ENCODE measurements at regions not wholly inside any gene's neighbourhood (a gene's known extent, or its start where the extent isn't known, plus 50 kb on each side); places are given as distances from the start of the nearest gene placed in this dataset.

DNA sequence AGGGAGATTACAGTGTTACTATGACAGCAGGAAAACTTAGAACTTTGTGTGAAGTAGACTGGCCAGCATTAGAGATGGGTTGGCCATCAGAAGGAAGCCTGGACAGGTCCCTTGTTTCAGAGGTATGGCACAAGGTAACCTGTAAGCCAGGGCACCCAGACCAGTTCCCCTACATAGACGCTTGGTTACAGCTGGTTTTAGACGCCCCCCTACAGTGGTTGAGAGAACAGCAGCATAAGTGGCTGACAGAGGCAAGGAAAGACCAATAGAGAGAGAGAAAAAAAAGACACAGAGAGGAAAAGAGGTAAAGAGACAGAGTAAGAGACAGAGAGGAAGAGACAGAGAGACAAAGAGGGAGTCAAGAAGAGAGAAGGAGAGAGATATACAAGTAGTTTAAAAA is 144.5 kb downstream of the GC start:
- DNase-seq (ENCODE audit: low read depth): no peak
- TF ChIP-seq, protein P1, sequence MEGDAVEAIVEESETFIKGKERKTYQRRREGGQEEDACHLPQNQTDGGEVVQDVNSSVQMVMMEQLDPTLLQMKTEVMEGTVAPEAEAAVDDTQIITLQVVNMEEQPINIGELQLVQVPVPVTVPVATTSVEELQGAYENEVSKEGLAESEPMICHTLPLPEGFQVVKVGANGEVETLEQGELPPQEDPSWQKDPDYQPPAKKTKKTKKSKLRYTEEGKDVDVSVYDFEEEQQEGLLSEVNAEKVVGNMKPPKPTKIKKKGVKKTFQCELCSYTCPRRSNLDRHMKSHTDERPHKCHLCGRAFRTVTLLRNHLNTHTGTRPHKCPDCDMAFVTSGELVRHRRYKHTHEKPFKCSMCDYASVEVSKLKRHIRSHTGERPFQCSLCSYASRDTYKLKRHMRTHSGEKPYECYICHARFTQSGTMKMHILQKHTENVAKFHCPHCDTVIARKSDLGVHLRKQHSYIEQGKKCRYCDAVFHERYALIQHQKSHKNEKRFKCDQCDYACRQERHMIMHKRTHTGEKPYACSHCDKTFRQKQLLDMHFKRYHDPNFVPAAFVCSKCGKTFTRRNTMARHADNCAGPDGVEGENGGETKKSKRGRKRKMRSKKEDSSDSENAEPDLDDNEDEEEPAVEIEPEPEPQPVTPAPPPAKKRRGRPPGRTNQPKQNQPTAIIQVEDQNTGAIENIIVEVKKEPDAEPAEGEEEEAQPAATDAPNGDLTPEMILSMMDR (IDR thresholded peaks at IDR 0.05; ENCODE audit: insufficient read depth, low read depth, low read length, missing control alignments): no peak
- H3K4me3 ChIP-seq (ENCODE audit: low read depth, low read length): no peak overlapping the region

DNA sequence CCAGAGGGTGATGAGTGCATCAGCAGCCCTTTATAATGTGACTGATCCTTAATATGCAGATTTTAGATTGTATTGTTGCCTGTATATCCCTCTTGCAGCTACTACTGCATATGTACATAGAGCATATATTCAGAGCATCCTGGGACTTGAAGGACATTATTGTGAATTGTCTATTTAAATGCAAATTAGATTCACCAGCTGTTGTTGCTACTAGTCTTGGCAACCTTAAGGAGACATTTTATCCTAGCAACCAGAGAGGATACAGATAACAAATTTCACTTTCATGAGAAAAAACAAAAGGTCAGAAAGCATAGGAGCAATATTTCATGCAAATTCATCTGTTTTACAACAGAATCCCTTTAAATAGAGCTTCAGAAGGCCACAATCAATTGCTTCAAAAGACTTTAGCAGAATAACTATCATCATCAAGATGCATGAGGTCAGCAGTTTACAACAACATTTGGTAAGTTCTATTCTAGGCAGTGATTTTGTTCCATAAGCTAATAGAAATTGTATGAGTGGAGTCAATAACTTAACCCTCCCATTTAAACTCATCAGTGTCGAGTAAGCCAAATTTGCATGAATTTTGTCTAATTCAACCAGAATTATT is 148.6 kb downstream of the GC start:
- DNase-seq (ENCODE audit: low read depth): no peak
- H3K4me3 ChIP-seq (ENCODE audit: low read depth, low read length): no peak overlapping the region
- TF ChIP-seq, protein P1 (IDR thresholded peaks at IDR 0.05; ENCODE audit: insufficient read depth, low read depth, low read length, missing control alignments): no peak

DNA sequence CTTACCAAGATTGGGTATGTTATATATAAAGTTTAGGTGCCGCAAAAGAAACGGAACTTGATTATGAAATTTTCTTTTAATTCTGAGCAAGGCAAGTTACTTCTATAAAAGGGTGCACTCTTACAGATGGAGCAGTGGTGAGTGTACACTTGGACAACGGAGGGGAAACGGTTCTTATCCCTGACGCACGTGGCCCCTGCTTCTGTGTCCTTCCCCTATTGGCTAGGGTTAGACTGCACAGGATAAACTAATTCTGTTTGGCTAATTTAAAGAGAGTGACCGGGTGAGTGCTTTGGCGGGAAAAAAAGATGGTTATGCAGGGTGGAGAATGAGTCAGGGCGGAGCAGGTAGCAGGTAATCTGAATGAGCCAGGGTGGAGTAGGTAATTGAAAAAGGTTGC is 149.5 kb downstream of the GC start:
- DNase-seq (ENCODE audit: low read depth): no peak
- TF ChIP-seq, protein P1 (IDR thresholded peaks at IDR 0.05; ENCODE audit: insufficient read depth, low read depth, low read length, missing control alignments): no peak
- H3K4me3 ChIP-seq (ENCODE audit: low read depth, low read length): no peak overlapping the region

DNA sequence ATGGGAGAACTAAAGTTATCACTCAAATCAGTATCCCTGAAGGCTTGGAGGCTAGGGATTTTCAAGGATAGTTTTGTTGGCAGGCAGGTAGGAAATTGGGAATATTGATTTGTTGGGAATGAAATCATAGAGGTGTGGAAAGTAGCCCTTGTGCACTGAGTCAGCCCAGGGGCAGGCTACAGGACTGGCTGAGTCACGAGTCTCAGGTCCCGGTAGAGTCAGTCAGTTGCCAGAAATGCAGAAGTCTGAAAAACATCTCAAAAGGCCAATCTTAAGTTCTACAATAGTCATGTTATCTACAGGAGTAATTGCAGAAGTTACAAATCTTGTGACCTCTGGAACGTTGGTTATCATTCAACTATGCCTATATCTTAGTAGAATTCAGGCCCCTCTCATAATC is 153.1 kb downstream of the GC start:
- no peak overlapping the region for H3K4me3 ChIP-seq (ENCODE audit: low read depth, low read length)
- DNase-seq (ENCODE audit: low read depth): no peak
- TF ChIP-seq, protein P1 (IDR thresholded peaks at IDR 0.05; ENCODE audit: insufficient read depth, low read depth, low read length, missing control alignments): no peak

DNA sequence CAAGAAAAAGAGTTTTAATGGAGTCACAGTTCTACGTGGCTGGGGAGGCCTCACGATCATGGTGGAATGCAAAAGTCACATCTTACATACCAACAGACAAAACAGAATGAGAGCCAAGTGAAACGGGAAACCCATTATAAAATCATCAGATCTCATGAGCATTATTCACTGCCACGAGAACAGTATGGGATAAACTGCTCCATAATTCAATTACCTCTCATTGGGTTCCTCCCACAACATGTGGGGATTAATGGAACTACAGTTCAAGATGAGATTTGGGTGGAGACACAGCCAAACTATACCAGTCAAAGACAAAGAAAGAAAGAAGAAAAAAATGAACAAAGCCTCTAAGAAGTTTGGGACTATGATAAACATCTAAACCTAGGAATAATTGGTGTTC is 158.9 kb downstream of the GC start:
- TF ChIP-seq, protein P1 (IDR thresholded peaks at IDR 0.05; ENCODE audit: insufficient read depth, low read depth, low read length, missing control alignments): no peak
- DNase-seq (ENCODE audit: low read depth): no peak
- H3K4me3 ChIP-seq (ENCODE audit: low read depth, low read length): no peak overlapping the region

Measured in GM12865 (cell line).